ENCODE measurements at regions not wholly inside any gene's neighbourhood (a gene's known extent, or its start where the extent isn't known, plus 50 kb on each side); places are given as distances from the start of the nearest gene placed in this dataset.

DNA sequence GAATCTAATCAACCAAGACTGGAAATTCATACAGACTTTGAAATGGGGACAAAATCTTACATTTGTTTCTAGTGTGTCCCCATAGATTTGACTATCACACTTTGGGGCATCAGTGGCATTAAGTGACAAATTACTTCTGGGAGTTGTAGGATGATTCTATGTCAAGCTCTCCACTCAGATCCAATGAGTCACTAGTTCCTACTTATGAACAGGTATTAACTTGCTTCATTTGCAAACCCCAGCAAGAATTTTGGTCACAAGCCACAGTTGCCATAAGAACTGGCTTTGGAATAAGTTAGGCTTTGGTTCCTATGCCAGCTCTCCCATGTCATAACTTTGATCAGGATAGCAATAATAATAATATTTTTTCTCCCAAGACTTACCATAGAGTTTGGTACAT lies 77.6 kb upstream of the PTPRK start:
- no peak overlapping the region for H3K27ac ChIP-seq (ENCODE audit: low read depth, low read length)

DNA sequence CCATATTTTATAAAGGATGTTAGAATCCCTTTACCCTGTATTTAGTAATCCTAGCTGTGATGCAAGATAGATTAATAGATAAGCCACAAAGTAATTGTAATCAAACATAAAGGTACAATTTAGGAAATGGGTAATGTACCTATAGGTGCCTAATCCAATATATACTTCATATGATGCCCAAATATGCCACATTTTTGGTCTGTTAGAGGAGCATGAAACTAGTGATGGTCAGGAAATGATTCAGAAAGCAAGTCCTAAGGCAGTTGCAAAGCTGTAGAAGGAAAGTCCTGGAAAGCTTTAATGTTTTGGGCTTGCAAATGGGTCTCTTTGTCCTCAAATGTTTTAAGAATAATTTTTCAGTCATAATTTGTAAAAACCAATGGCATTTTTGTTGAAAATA lies 76.6 kb upstream of the PTPRK start:
- Histone ChIP-seq H3K4me3 (ENCODE audit: insufficient read depth, low read length, poor library complexity, severe bottlenecking) (no peak overlapping the region), H3K9me3 (ENCODE audit: insufficient read depth, low read length) (no peaks in the 10 kb centered on the region), H3F3A (ENCODE audit: insufficient read depth) (no peaks in the 10 kb centered on the region), H3K4me2 (ENCODE audit: low read depth, low read length, poor library complexity, severe bottlenecking) (no peak overlapping the region), H4K20me1 (ENCODE audit: low read depth, low read length) (no peaks in the 10 kb centered on the region), H3K27ac (ENCODE audit: low read depth, low read length) (no peak overlapping the region), H3K27me3 (ENCODE audit: low read length) (no peaks in the 10 kb centered on the region), H3K79me2 (ENCODE audit: insufficient read depth, low read length) (no peaks in the 10 kb centered on the region), H2AFZ (ENCODE audit: low read depth, low read length, severe bottlenecking) (no peak overlapping the region), H3K9me2 (replicated peaks; ENCODE audit: insufficient read depth, low read length) (no peaks in the 10 kb centered on the region), H3K9ac (ENCODE audit: low read length) (no peak overlapping the region), H3K36me3 (ENCODE audit: low read length) (no peaks in the 10 kb centered on the region)
- no peak for TF ChIP-seq EZH2phosphoT487 (conservative IDR thresholded peaks at IDR 0.05; ENCODE audit: low read length)
- TF ChIP-seq, protein P1, sequence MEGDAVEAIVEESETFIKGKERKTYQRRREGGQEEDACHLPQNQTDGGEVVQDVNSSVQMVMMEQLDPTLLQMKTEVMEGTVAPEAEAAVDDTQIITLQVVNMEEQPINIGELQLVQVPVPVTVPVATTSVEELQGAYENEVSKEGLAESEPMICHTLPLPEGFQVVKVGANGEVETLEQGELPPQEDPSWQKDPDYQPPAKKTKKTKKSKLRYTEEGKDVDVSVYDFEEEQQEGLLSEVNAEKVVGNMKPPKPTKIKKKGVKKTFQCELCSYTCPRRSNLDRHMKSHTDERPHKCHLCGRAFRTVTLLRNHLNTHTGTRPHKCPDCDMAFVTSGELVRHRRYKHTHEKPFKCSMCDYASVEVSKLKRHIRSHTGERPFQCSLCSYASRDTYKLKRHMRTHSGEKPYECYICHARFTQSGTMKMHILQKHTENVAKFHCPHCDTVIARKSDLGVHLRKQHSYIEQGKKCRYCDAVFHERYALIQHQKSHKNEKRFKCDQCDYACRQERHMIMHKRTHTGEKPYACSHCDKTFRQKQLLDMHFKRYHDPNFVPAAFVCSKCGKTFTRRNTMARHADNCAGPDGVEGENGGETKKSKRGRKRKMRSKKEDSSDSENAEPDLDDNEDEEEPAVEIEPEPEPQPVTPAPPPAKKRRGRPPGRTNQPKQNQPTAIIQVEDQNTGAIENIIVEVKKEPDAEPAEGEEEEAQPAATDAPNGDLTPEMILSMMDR (IDR thresholded peaks at IDR 0.05; ENCODE audit: insufficient read depth, low read length, poor library complexity, severe bottlenecking), result no peak

More for the DNA sequence above, 77.6 kb upstream of the PTPRK start:
- no peaks in the 10 kb centered on the region for H3K79me2 ChIP-seq (ENCODE audit: insufficient read depth, low read length)
- TF ChIP-seq, protein P1 (IDR thresholded peaks at IDR 0.05; ENCODE audit: insufficient read depth, low read length, poor library complexity, severe bottlenecking), result no peak
- no peak for TF ChIP-seq EZH2phosphoT487 (conservative IDR thresholded peaks at IDR 0.05; ENCODE audit: low read length)
- H3F3A ChIP-seq (ENCODE audit: insufficient read depth), result no peaks in the 10 kb centered on the region
- no peaks in the 10 kb centered on the region for H3K36me3 ChIP-seq (ENCODE audit: low read length)
- no peak overlapping the region for H3K9ac ChIP-seq (ENCODE audit: low read length)
- no peak overlapping the region for H2AFZ ChIP-seq (ENCODE audit: low read depth, low read length, severe bottlenecking)
- H3K4me2 ChIP-seq (ENCODE audit: low read depth, low read length, poor library complexity, severe bottlenecking), result no peak overlapping the region
- H3K9me3 ChIP-seq (ENCODE audit: insufficient read depth, low read length), result no peaks in the 10 kb centered on the region
- H3K4me3 ChIP-seq (ENCODE audit: insufficient read depth, low read length, poor library complexity, severe bottlenecking), result no peak overlapping the region
- H4K20me1 ChIP-seq (ENCODE audit: low read depth, low read length), result no peaks in the 10 kb centered on the region
- no peaks in the 10 kb centered on the region for H3K9me2 ChIP-seq (replicated peaks; ENCODE audit: insufficient read depth, low read length)
- no peaks in the 10 kb centered on the region for H3K27me3 ChIP-seq (ENCODE audit: low read length)

DNA sequence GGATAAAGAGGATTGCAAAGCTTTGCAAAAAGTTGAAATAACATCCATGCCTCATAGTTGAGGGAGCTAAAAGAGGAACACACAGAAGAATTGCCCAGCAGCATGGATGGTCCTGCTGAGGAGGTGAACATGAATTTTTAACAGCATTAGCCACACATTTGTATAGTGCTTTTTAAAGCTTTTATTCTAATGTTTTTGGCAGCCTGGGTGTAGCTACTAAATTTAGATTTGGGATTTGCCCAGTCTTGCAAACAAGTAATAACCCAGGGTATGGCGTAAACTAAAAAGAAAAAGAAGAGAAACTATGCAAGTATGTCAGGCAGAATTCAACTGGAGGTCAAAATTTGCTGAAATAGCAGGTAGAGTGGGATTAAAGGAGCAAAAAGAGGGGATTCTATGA lies 75.1 kb upstream of the PTPRK start:
- Histone ChIP-seq H3K27me3 (ENCODE audit: low read length) (no peaks in the 10 kb centered on the region), H3K36me3 (ENCODE audit: low read length) (no peaks in the 10 kb centered on the region), H3K9ac (ENCODE audit: low read length) (no peak overlapping the region), H3K4me2 (ENCODE audit: low read depth, low read length, poor library complexity, severe bottlenecking) (no peak overlapping the region), H3K27ac (ENCODE audit: low read depth, low read length) (no peak overlapping the region), H2AFZ (ENCODE audit: low read depth, low read length, severe bottlenecking) (no peak overlapping the region), H3K9me3 (ENCODE audit: insufficient read depth, low read length) (no peaks in the 10 kb centered on the region), H3K4me3 (ENCODE audit: insufficient read depth, low read length, poor library complexity, severe bottlenecking) (no peak overlapping the region), H4K20me1 (ENCODE audit: low read depth, low read length) (no peaks in the 10 kb centered on the region), H3F3A (ENCODE audit: insufficient read depth) (no peaks in the 10 kb centered on the region), H3K79me2 (ENCODE audit: insufficient read depth, low read length) (no peaks in the 10 kb centered on the region), H3K9me2 (replicated peaks; ENCODE audit: insufficient read depth, low read length) (no peaks in the 10 kb centered on the region)
- TF ChIP-seq EZH2phosphoT487 (conservative IDR thresholded peaks at IDR 0.05; ENCODE audit: low read length), result no peak
- TF ChIP-seq, protein P1 (IDR thresholded peaks at IDR 0.05; ENCODE audit: insufficient read depth, low read length, poor library complexity, severe bottlenecking), result no peak
